NB4 (cell line): ENCODE measurements at regions not wholly inside any gene's neighbourhood (a gene's known extent, or its start where the extent isn't known, plus 50 kb on each side); places are given as distances from the start of the nearest gene placed in this dataset.
A peak's percentile ranks its signal among the peaks of the same experiment; 100 is the strongest.

Experiments
- DNase-seq: peaks from one replicate; pipeline ENCODE4 v3.0.0; 2010; ENCODE audit warnings: low read depth
- H3K4me3 ChIP-seq: one replicate; pipeline ENCODE4 v1.5.1; 2011; ENCODE audit warnings: mild to moderate bottlenecking, low read depth, low read length, moderate library complexity
- CTCF ChIP-seq: IDR thresholded peaks from one replicate; pipeline ENCODE4 v1.5.1; 2012; ENCODE audit warnings: low read depth, low read length
- MAX ChIP-seq: IDR thresholded peaks from 2 replicates; pipeline ENCODE4 v1.6.1; 2011; ENCODE audit warnings: low read depth, low read length
- MYC ChIP-seq: IDR thresholded peaks from 2 replicates; pipeline ENCODE4 v1.6.1; 2011; ENCODE audit warnings: low read depth, low read length
- POLR2A ChIP-seq: IDR thresholded peaks from 2 replicates; pipeline ENCODE4 v1.6.1; 2011; ENCODE audit warnings: mild to moderate bottlenecking; ENCODE audit not compliant: insufficient read length; ENCODE audit errors: extremely low read depth

GRCh38 chr19:33902802-33903488 lies 106.3 kb downstream of the KCTD15 start:
- no peak for TF ChIP-seq CTCF
- no peak for TF ChIP-seq POLR2A
- no peak for TF ChIP-seq MAX
- no peak for TF ChIP-seq MYC
- H3K4me3 ChIP-seq: no peak overlapping the region
- peak; percentile 7 for DNase-seq

GRCh38 chr19:33903489-33903850 lies 106.8 kb downstream of the KCTD15 start:
- DNase-seq: no peak

GRCh38 chr19:33904681-33905080 lies 108.0 kb downstream of the KCTD15 start:
- H3K4me3 ChIP-seq: no peak overlapping the region
- TF ChIP-seq CTCF (no peak), POLR2A (no peak), MYC (no peak)
- DNase-seq: no peak

More at GRCh38 chr19:33903489-33903850, 106.8 kb downstream of the KCTD15 start:
- H3K4me3 ChIP-seq: no peak overlapping the region
- no peak for TF ChIP-seq MAX
- no peak for TF ChIP-seq MYC
- TF ChIP-seq CTCF: no peak
- TF ChIP-seq POLR2A: no peak

- H3K4me3 ChIP-seq: no peak overlapping the region
- TF ChIP-seq CTCF (no peak), MAX (no peak), MYC (no peak), POLR2A (no peak)
- DNase-seq: no peak
These were observed 108.8 kb downstream of the KCTD15 start for GRCh38 chr19:33905473-33905936.

- TF ChIP-seq MAX: no peak
- no peak for TF ChIP-seq POLR2A
- no peak overlapping the region for H3K4me3 ChIP-seq
- no peak for DNase-seq
These were observed 109.4 kb downstream of the KCTD15 start for GRCh38 chr19:33905937-33906577.

- no peak overlapping the region for H3K4me3 ChIP-seq
- DNase-seq: no peak
- TF ChIP-seq MAX: no peak
- no peak for TF ChIP-seq CTCF
- no peak for TF ChIP-seq MYC
- TF ChIP-seq POLR2A: no peak
These were observed 110.1 kb downstream of the KCTD15 start for GRCh38 chr19:33906578-33907335.
